H9 (cell line): ENCODE measurements at regions not wholly inside any gene's neighbourhood (a gene's known extent, or its start where the extent isn't known, plus 50 kb on each side); places are given as distances from the start of the nearest gene placed in this dataset.

Source experiments
- DNase-seq: peaks from one replicate; pipeline ENCODE4 v3.0.0-alpha.2; 2017
- H2AFZ ChIP-seq: one replicate; pipeline ENCODE4 v1.6.1; 2013; ENCODE audit warnings: mild to moderate bottlenecking, low read length, control low read depth, moderate library complexity
- H2AK5ac ChIP-seq: 2 replicates; pipeline ENCODE4 v1.6.1; 2013; ENCODE audit warnings: low read length, control low read depth, mixed read lengths; ENCODE audit not compliant: insufficient read length
- H2BK120ac ChIP-seq: one replicate; pipeline ENCODE4 v1.6.1; 2013; ENCODE audit warnings: low read depth, mild to moderate bottlenecking, low read length, control low read depth, inconsistent platforms; ENCODE audit not compliant: poor library complexity, severe bottlenecking
- H2BK12ac ChIP-seq: 2 replicates; pipeline ENCODE4 v1.6.1; 2013; ENCODE audit warnings: low read length, control low read depth, mixed read lengths, low read depth; ENCODE audit not compliant: insufficient read length
- H2BK15ac ChIP-seq: 2 replicates; pipeline ENCODE4 v1.6.1; 2013; ENCODE audit warnings: low read depth, low read length, control low read depth
- H2BK20ac ChIP-seq: one replicate; pipeline ENCODE4 v1.6.1; 2013; ENCODE audit warnings: low read depth, mild to moderate bottlenecking, low read length, control low read depth, inconsistent platforms; ENCODE audit not compliant: poor library complexity, severe bottlenecking
- H2BK5ac ChIP-seq: 2 replicates; pipeline ENCODE4 v1.6.1; 2013; ENCODE audit warnings: low read length, control low read depth, mixed read lengths; ENCODE audit not compliant: insufficient read length
- H3K14ac ChIP-seq: 2 replicates; pipeline ENCODE4 v1.6.1; 2013; ENCODE audit warnings: low read length, control low read depth; ENCODE audit not compliant: insufficient read depth
- H3K18ac ChIP-seq: 2 replicates; pipeline ENCODE4 v1.6.1; 2013; ENCODE audit warnings: low read depth, mild to moderate bottlenecking, mixed read lengths, low read length, control low read depth; ENCODE audit not compliant: insufficient read length
- H3K23ac ChIP-seq: 2 replicates; pipeline ENCODE4 v1.6.1; 2013; ENCODE audit warnings: low read length, control low read depth, mixed read lengths, low read depth; ENCODE audit not compliant: insufficient read length
- H3K23me2 ChIP-seq: 2 replicates; pipeline ENCODE4 v1.6.1; 2013; ENCODE audit warnings: low read depth, mild to moderate bottlenecking, mixed read lengths, low read length, control low read depth; ENCODE audit not compliant: insufficient read length, poor library complexity, severe bottlenecking
- H3K27ac ChIP-seq: 2 replicates; pipeline ENCODE4 v1.5.1; 2013; ENCODE audit warnings: low read length, control low read depth, mixed read lengths, low read depth; ENCODE audit not compliant: insufficient read length
- H3K27me3 ChIP-seq: 2 replicates; pipeline ENCODE4 v1.6.1; 2013; ENCODE audit warnings: low read length, control low read depth, inconsistent platforms; ENCODE audit not compliant: insufficient read depth
- H3K4ac ChIP-seq: 2 replicates; pipeline ENCODE4 v1.6.1; 2013; ENCODE audit warnings: low read depth, mild to moderate bottlenecking, control low read depth, inconsistent platforms, low read length, moderate library complexity
- H3K4me1 ChIP-seq: 2 replicates; pipeline ENCODE4 v1.6.1; 2013; ENCODE audit warnings: low read length, control low read depth, inconsistent platforms; ENCODE audit not compliant: insufficient read depth
- H3K4me2 ChIP-seq: 2 replicates; pipeline ENCODE4 v1.6.1; 2013; ENCODE audit warnings: low read length, control low read depth, mixed read lengths; ENCODE audit not compliant: insufficient read length, insufficient read depth
- H3K56ac ChIP-seq: 2 replicates; pipeline ENCODE4 v1.6.1; 2013; ENCODE audit warnings: low read depth, mild to moderate bottlenecking, mixed read lengths, low read length, control low read depth; ENCODE audit not compliant: insufficient read length
- H3K79me1 ChIP-seq: 2 replicates; pipeline ENCODE4 v1.6.1; 2013; ENCODE audit warnings: low read depth, mild to moderate bottlenecking, moderate library complexity, low read length, control low read depth, inconsistent platforms; ENCODE audit not compliant: insufficient read depth, poor library complexity, severe bottlenecking
- H3K79me2 ChIP-seq: 2 replicates; pipeline ENCODE4 v1.6.1; 2013; ENCODE audit warnings: low read length, control low read depth, inconsistent platforms; ENCODE audit not compliant: insufficient read depth
- H3K9ac ChIP-seq: 2 replicates; pipeline ENCODE4 v1.6.1; 2013; ENCODE audit warnings: low read length, control low read depth, mixed read lengths; ENCODE audit not compliant: insufficient read length; ENCODE audit errors: extremely low read depth
- H3K9me3 ChIP-seq: one replicate; pipeline ENCODE4 v1.6.1; 2013; ENCODE audit warnings: low read depth, low read length, inconsistent platforms; ENCODE audit not compliant: control insufficient read depth
- H3T11ph ChIP-seq: one replicate; pipeline ENCODE4 v1.6.1; 2013; ENCODE audit warnings: mild to moderate bottlenecking, low read length, control low read depth, inconsistent platforms
- H4K20me1 ChIP-seq: one replicate; pipeline ENCODE4 v1.6.1; 2013; ENCODE audit not compliant: control insufficient read depth, insufficient read length, insufficient read depth
- H4K5ac ChIP-seq: 2 replicates; pipeline ENCODE4 v1.6.1; 2013; ENCODE audit warnings: low read depth, mild to moderate bottlenecking, mixed read lengths, low read length, control low read depth; ENCODE audit not compliant: insufficient read length
- H4K8ac ChIP-seq: replicated peaks from 2 replicates; pipeline ENCODE4 v1.6.1; 2013; ENCODE audit warnings: low read length, control low read depth, mixed read lengths, low read depth; ENCODE audit not compliant: insufficient read length
- H4K91ac ChIP-seq: 2 replicates; pipeline ENCODE4 v1.6.1; 2013; ENCODE audit warnings: low read depth, mild to moderate bottlenecking, moderate library complexity, mixed read lengths, low read length, control low read depth; ENCODE audit not compliant: insufficient read length
- H3K27ac Mint-ChIP-seq, 3 experiments: 2 replicates in 2 of 3; 3 replicates in 1 of 3; pipeline ENCODE4 v1.8.0; 2020 to 2021; ENCODE audit warnings: mixed read lengths in 3 of 3, mild to moderate bottlenecking in 1 of 3, moderate library complexity in 1 of 3
- H3K27me3 Mint-ChIP-seq: 2 replicates; pipeline ENCODE4 v1.8.0; 2021; ENCODE audit warnings: low read depth, mild to moderate bottlenecking, moderate library complexity, mixed read lengths
- H3K36me3 Mint-ChIP-seq, 3 experiments: 2 replicates in 2 of 3; 3 replicates in 1 of 3; pipeline ENCODE4 v1.8.0; 2020 to 2021; ENCODE audit warnings: low read depth in 3 of 3, mixed read lengths in 3 of 3; ENCODE audit not compliant: insufficient read depth in 1 of 3
- H3K4me1 Mint-ChIP-seq, 2 experiments: 2 replicates each; pipeline ENCODE4 v1.8.0; 2020; ENCODE audit warnings: mixed read lengths in 2 of 2
- H3K4me3 Mint-ChIP-seq, 2 experiments: 2 replicates in 1 of 2; 3 replicates in 1 of 2; pipeline ENCODE4 v1.8.0; 2020 to 2021; ENCODE audit warnings: mild to moderate bottlenecking in 2 of 2, mixed read lengths in 2 of 2, moderate library complexity in 1 of 2
- H3K9me3 Mint-ChIP-seq, 2 experiments: 2 replicates in 1 of 2; 3 replicates in 1 of 2; pipeline ENCODE4 v1.8.0; 2020; ENCODE audit warnings: mild to moderate bottlenecking in 2 of 2, mixed read lengths in 2 of 2, moderate library complexity in 1 of 2
- WGBS: extraction: QIAGEN DNeasy Blood & Tissue Kit; methylation state at CpG from one replicate; pipeline ENCODE4 v1.1.7; 2013; ENCODE audit warnings: missing lambda C conversion rate, low lambda C conversion rate, mixed read lengths; ENCODE audit not compliant: insufficient read length; ENCODE audit errors: extremely low coverage; 5-methylcytosine and 5-hydroxymethylcytosine counted together
- TF ChIP-seq, protein P1 (sequence below): fragments of 200-600 bp; sonication (generic); conservative IDR thresholded peaks from 3 replicates; pipeline ENCODE4 v1.8.0; 2021; ENCODE audit warnings: antibody characterized with exemption, mild to moderate bottlenecking

DNA sequence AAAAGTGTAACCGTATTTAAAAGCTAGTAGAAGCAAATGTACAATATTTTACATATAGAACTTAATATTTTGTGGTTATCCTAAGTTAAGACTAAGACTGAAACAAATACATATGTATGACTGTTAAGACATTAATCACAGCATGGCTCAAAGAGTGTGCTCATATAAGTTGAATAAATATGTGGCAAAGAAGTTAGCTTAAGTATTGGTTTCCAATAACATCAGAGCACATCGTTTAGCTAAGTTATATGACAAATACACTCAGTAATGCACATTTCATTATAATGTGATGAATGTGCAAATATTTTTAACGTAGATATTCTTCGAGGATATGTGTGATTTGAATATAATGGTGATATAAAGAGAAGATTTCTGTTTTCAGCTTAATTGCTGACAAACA, 253.8 kb downstream of the SLITRK5 start:
- Histone ChIP-seq H3K9ac (no peak overlapping the region), H3K4me2 (no peak overlapping the region), H4K5ac (no peak overlapping the region), H3K56ac (no peak overlapping the region), H2BK5ac (no peak overlapping the region), H4K8ac (no peak overlapping the region), H2AFZ (no peak overlapping the region), H4K20me1 (no peaks in the 10 kb centered on the region), H3K27ac (no peak overlapping the region), H4K91ac (no peak overlapping the region), H3K18ac (no peak overlapping the region), H3K27me3 (no peaks in the 10 kb centered on the region), H3K79me1 (no peaks in the 10 kb centered on the region), H3K9me3 (no peaks in the 10 kb centered on the region), H3K23ac (no peak overlapping the region), H2BK20ac (no peak overlapping the region), H2BK15ac (no peak overlapping the region), H3K23me2 (no peaks in the 10 kb centered on the region), H2AK5ac (no peak overlapping the region), H2BK120ac (no peak overlapping the region), H3K4ac (no peak overlapping the region), H3K4me1 (no peaks in the 10 kb centered on the region), H3K14ac (no peak overlapping the region), H3K79me2 (no peaks in the 10 kb centered on the region), H3T11ph (no peak overlapping the region), H2BK12ac (no peak overlapping the region)
- Mint-ChIP-seq H3K9me3 (no peaks in the 10 kb centered on the region; a peak in 3 of 5 replicates), H3K4me1 (peaks cover 6 to 12% of the 10 kb centered on the region in 2 experiments), H3K27ac (no peak overlapping the region), H3K4me3 (no peak overlapping the region), H3K27me3 (no peaks in the 10 kb centered on the region), H3K36me3 (peaks cover 0 to 2% (median 0%) of the 10 kb centered on the region in 3 experiments; a peak in 1 of 7 replicates)
- WGBS = no CpG with 5 or more reads among the region's 4 CpGs
- no peak for DNase-seq
- TF ChIP-seq, protein P1, sequence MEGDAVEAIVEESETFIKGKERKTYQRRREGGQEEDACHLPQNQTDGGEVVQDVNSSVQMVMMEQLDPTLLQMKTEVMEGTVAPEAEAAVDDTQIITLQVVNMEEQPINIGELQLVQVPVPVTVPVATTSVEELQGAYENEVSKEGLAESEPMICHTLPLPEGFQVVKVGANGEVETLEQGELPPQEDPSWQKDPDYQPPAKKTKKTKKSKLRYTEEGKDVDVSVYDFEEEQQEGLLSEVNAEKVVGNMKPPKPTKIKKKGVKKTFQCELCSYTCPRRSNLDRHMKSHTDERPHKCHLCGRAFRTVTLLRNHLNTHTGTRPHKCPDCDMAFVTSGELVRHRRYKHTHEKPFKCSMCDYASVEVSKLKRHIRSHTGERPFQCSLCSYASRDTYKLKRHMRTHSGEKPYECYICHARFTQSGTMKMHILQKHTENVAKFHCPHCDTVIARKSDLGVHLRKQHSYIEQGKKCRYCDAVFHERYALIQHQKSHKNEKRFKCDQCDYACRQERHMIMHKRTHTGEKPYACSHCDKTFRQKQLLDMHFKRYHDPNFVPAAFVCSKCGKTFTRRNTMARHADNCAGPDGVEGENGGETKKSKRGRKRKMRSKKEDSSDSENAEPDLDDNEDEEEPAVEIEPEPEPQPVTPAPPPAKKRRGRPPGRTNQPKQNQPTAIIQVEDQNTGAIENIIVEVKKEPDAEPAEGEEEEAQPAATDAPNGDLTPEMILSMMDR = no peak
